IMR-90 (cell line): ENCODE measurements at regions not wholly inside any gene's neighbourhood (a gene's known extent, or its start where the extent isn't known, plus 50 kb on each side); places are given as distances from the start of the nearest gene placed in this dataset.

Experiments
- ATAC-seq: fragments of 200-7000 bp; cut with Tn5 transposase; 2 replicates; pipeline ENCODE4 v1.9.1; 2020; ENCODE audit warnings: low read depth, mild to moderate bottlenecking, moderate library complexity
- BruUV-seq: library from RNA; stranded (reverse); fragments of 400-500 nt; replicated peaks from 2 replicates; lab custom pipeline; 2021; lab: Mats Ljungman, UMichigan
- CTCF ChIA-PET: fragments of 300-600 bp; formaldehyde crosslinking; extraction: SDS; loops from one replicate; lab custom pipeline; 2021; ENCODE audit warnings: antibody characterized with exemption; lab: Yijun Ruan, JAX
- POLR2A ChIA-PET: fragments of 300-600 bp; sonication (Branson Sonifier 250); formaldehyde crosslinking; loops from one replicate; lab custom pipeline; 2022; ENCODE audit warnings: antibody characterized with exemption; ENCODE audit not compliant: unreplicated experiment; lab: Charles Lee
- DNase-seq: peaks from one replicate; pipeline ENCODE4 v3.0.0; 2013
- H2AFZ ChIP-seq: replicated peaks from 2 replicates; pipeline ENCODE3; 2013; ENCODE audit warnings: low read length, mild to moderate bottlenecking; ENCODE audit not compliant: poor library complexity
- H2AK5ac ChIP-seq: 2 replicates; pipeline ENCODE4 v1.6.1; 2013; ENCODE audit warnings: low read depth, low read length, inconsistent platforms
- H2AK9ac ChIP-seq: replicated peaks from 2 replicates; pipeline ENCODE3; 2013; ENCODE audit warnings: mild to moderate bottlenecking, low read depth, low read length, moderate library complexity; ENCODE audit not compliant: poor library complexity
- H2BK120ac ChIP-seq: 2 replicates; pipeline ENCODE4 v1.6.1; 2013; ENCODE audit warnings: low read depth, low read length, inconsistent platforms
- H2BK15ac ChIP-seq: 3 replicates; pipeline ENCODE4 v1.6.1; 2013; ENCODE audit warnings: low read depth, low read length, inconsistent platforms
- H2BK20ac ChIP-seq: 2 replicates; pipeline ENCODE4 v1.6.1; 2013; ENCODE audit warnings: low read depth, mild to moderate bottlenecking, inconsistent platforms, low read length, moderate library complexity
- H2BK5ac ChIP-seq: 2 replicates; pipeline ENCODE4 v1.6.1; 2013; ENCODE audit warnings: mild to moderate bottlenecking, low read depth, low read length, inconsistent platforms; ENCODE audit not compliant: poor library complexity, severe bottlenecking
- H3K14ac ChIP-seq: replicated peaks from 2 replicates; pipeline ENCODE4 v1.6.1; 2013; ENCODE audit warnings: low read depth, low read length, inconsistent platforms
- H3K18ac ChIP-seq: 2 replicates; pipeline ENCODE4 v1.6.1; 2013; ENCODE audit warnings: low read depth, low read length, control low read depth
- H3K23ac ChIP-seq: 2 replicates; pipeline ENCODE4 v1.6.1; 2013; ENCODE audit warnings: low read depth, low read length, inconsistent platforms
- H3K27ac ChIP-seq: 2 replicates; pipeline ENCODE4 v1.5.1; 2013; ENCODE audit warnings: mild to moderate bottlenecking, control low read depth, low read length; ENCODE audit not compliant: insufficient read depth
- H3K27me3 ChIP-seq: 2 replicates; pipeline ENCODE4 v1.6.1; 2013; ENCODE audit warnings: low read length; ENCODE audit not compliant: control insufficient read depth, insufficient read depth
- H3K36me3 ChIP-seq: 2 replicates; pipeline ENCODE4 v1.6.1; 2013; ENCODE audit warnings: low read length, mixed read lengths; ENCODE audit not compliant: control insufficient read depth, insufficient read depth
- H3K4ac ChIP-seq: 2 replicates; pipeline ENCODE4 v1.6.1; 2013; ENCODE audit warnings: low read depth, low read length, inconsistent platforms
- H3K4me1 ChIP-seq: 2 replicates; pipeline ENCODE4 v1.6.1; 2013; ENCODE audit warnings: low read length, mixed read lengths; ENCODE audit not compliant: control insufficient read depth, insufficient read depth
- H3K4me2 ChIP-seq: 2 replicates; pipeline ENCODE4 v1.6.1; 2013; ENCODE audit warnings: low read depth, mild to moderate bottlenecking, control low read depth, low read length, moderate library complexity
- H3K4me3 ChIP-seq: 2 replicates; pipeline ENCODE4 v1.5.1; 2013; ENCODE audit warnings: low read depth, mild to moderate bottlenecking, control low read depth, low read length, moderate library complexity; ENCODE audit not compliant: insufficient read depth
- H3K56ac ChIP-seq: 2 replicates; pipeline ENCODE4 v1.6.1; 2013; ENCODE audit warnings: low read length, inconsistent platforms; ENCODE audit not compliant: insufficient read depth; ENCODE audit errors: extremely low read depth
- H3K79me1 ChIP-seq, 2 experiments: 2 replicates each; pipeline ENCODE4 v1.6.1; 2013; ENCODE audit warnings: low read length in 2 of 2, inconsistent platforms in 1 of 2, low read depth in 1 of 2
- H3K9ac ChIP-seq: 2 replicates; pipeline ENCODE4 v1.6.1; 2013; ENCODE audit warnings: low read depth, low read length, control low read depth
- H3K9me1 ChIP-seq: 2 replicates; pipeline ENCODE4 v1.6.1; 2013; ENCODE audit warnings: low read length, inconsistent platforms; ENCODE audit not compliant: insufficient read depth
- H3K9me3 ChIP-seq: 2 replicates; pipeline ENCODE4 v1.6.1; 2013; ENCODE audit warnings: low read length; ENCODE audit not compliant: control insufficient read depth, insufficient read depth
- H4K20me1 ChIP-seq: 2 replicates; pipeline ENCODE4 v1.6.1; 2013; ENCODE audit warnings: low read length, inconsistent platforms; ENCODE audit not compliant: insufficient read depth
- H4K5ac ChIP-seq: 2 replicates; pipeline ENCODE4 v1.6.1; 2013; ENCODE audit warnings: mild to moderate bottlenecking, low read depth, low read length, control low read depth
- H4K8ac ChIP-seq, 2 experiments: 2 replicates each; pipeline ENCODE4 v1.6.1; 2013; ENCODE audit warnings: low read depth in 2 of 2, low read length in 2 of 2, control low read depth in 1 of 2, inconsistent platforms in 1 of 2
- H4K91ac ChIP-seq: 2 replicates; pipeline ENCODE4 v1.6.1; 2013; ENCODE audit warnings: low read depth, low read length, inconsistent platforms; ENCODE audit not compliant: insufficient read depth
- WGBS, 2 experiments: methylation state at CpG; one replicate each; pipeline versions ENCODE4 v1.1.5 to v1.1.7; 2013; ENCODE audit warnings: missing lambda C conversion rate in 2 of 2; ENCODE audit not compliant: insufficient read length in 1 of 2; ENCODE audit errors: extremely low coverage in 2 of 2; 5-methylcytosine and 5-hydroxymethylcytosine counted together
- dilution Hi-C: fragments of 300-500 bp; cut with HindIII; formaldehyde crosslinking; loops from one replicate; pipeline ENCODE4 v1.14.3; 2018; ENCODE audit warnings: low sequenced_read_pairs; ENCODE audit not compliant: unreplicated experiment
- in situ Hi-C: fragments of 300-500 bp; cut with MboI; formaldehyde crosslinking; loops from 3 replicates; pipeline ENCODE4 v1.14.3; 2019; ENCODE audit warnings: low sequenced_read_pairs, inconsistent platforms, mixed read lengths
- intact Hi-C: fragments of 100-400 bp; cut with micrococcal nuclease; formaldehyde crosslinking; loops from 2 replicates; pipeline ENCODE4 v1.10.0; 2022
- TF ChIP-seq, protein P1 (sequence below): fragments of 150-350 bp; IDR thresholded peaks from 2 replicates; pipeline ENCODE4 v1.6.1; 2017; ENCODE audit warnings: mild to moderate bottlenecking, antibody characterized with exemption, low read length, low read depth

DNA sequence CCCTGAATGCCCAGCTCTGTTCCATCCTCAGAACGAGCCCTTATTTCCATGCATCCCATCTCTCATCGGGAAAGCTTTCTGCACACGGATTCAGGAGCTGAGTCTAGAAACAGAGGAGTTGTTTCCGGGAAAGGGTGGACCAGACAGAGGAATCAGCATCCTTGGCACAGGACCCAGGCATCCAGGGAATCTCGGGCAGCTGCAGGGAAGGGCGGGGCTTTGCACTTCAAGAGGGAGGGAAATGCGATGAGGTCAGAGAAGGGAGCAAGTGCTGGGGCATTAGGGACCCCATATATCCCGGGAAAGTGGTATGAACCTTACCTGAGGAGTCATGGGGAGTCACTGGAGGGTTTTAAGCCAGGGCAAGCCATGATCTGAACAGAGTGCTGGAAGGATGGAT lies 68.5 kb downstream of the NPTX2 start:
- Histone ChIP-seq H4K5ac (no peak overlapping the region), H4K20me1 (no peaks in the 10 kb centered on the region), H3K4me2 (no peak overlapping the region), H4K8ac (no peak overlapping the region), H2BK5ac (no peak overlapping the region), H3K9me1 (no peaks in the 10 kb centered on the region), H3K14ac (no peak overlapping the region), H2AK5ac (no peak overlapping the region), H2BK120ac (no peak overlapping the region), H3K27me3 (no peaks in the 10 kb centered on the region), H2BK20ac (no peak overlapping the region), H3K4me1 (no peaks in the 10 kb centered on the region), H2AFZ (no peak overlapping the region), H2AK9ac (no peak overlapping the region), H3K4ac (no peak overlapping the region), H3K36me3 (no peaks in the 10 kb centered on the region), H4K91ac (no peak overlapping the region), H3K79me1 (no peaks in the 10 kb centered on the region), H3K4me3 (no peak overlapping the region), H3K23ac (no peak overlapping the region), H3K18ac (no peak overlapping the region), H3K56ac (no peak overlapping the region), H3K9ac (no peak overlapping the region), H3K27ac (no peak overlapping the region), H3K9me3 (peaks cover 19% of the 10 kb centered on the region), H2BK15ac (no peak overlapping the region)
- DNase-seq (no peak), ATAC-seq (no peak)
- BruUV-seq: no TSS peak
- CTCF ChIA-PET: no interaction called here
- intact Hi-C loops (no loop called here), dilution Hi-C loops (no loop called here), in situ Hi-C loops (no loop called here)
- POLR2A ChIA-PET: no interaction called here
- 42% methylated on average over 4 of the region's 8 CpGs; no CpG with 5 or more reads in 1 of the 2 experiments for WGBS, 2 experiments
- TF ChIP-seq, protein P1, sequence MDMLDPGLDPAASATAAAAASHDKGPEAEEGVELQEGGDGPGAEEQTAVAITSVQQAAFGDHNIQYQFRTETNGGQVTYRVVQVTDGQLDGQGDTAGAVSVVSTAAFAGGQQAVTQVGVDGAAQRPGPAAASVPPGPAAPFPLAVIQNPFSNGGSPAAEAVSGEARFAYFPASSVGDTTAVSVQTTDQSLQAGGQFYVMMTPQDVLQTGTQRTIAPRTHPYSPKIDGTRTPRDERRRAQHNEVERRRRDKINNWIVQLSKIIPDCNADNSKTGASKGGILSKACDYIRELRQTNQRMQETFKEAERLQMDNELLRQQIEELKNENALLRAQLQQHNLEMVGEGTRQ: no peak
